GM18873 (cell line): ENCODE measurements at regions not wholly inside any gene's neighbourhood (a gene's known extent, or its start where the extent isn't known, plus 50 kb on each side); places are given as distances from the start of the nearest gene placed in this dataset.

Experiments
- ATAC-seq: cut with Tn5 transposase; IDR thresholded peaks from one replicate; pipeline ENCODE4 v1.9.1; 2021; ENCODE audit warnings: mild to moderate bottlenecking, moderate library complexity, moderate number of reproducible peaks; ENCODE audit not compliant: unreplicated experiment, low FRiP score

- ATAC-seq = no peak
These were observed 1356.6 kb upstream of the ADGRL2 start for GRCh38 chr1:80444171-80444570.

DNA sequence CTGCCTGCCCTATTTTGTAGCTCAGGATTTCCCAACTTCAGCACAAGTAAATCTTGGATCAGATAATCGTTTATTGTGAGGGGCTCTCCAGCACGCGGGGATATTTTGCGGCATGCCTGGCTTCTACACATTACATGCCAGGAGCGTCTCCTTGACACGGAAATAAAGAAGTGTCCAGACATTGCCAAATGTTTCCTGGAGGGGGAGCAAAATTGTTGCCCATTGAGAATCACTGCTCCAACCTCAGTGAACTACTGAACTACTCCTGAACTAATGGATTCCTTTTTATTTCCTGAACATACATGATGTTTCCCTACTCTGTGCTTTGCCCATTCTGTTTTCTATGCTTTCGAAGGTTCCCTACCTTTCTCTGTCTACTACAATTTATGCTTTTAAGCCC, 1359.1 kb upstream of the ADGRL2 start:
- no peak for ATAC-seq

- ATAC-seq = no peak
These were observed 1363.9 kb upstream of the ADGRL2 start for GRCh38 chr1:80436851-80437250.

- ATAC-seq = no peak
These were observed 1372.9 kb upstream of the ADGRL2 start for GRCh38 chr1:80427881-80428280.

- no peak for ATAC-seq
These were observed 1376.5 kb upstream of the ADGRL2 start for GRCh38 chr1:80424249-80424648.

DNA sequence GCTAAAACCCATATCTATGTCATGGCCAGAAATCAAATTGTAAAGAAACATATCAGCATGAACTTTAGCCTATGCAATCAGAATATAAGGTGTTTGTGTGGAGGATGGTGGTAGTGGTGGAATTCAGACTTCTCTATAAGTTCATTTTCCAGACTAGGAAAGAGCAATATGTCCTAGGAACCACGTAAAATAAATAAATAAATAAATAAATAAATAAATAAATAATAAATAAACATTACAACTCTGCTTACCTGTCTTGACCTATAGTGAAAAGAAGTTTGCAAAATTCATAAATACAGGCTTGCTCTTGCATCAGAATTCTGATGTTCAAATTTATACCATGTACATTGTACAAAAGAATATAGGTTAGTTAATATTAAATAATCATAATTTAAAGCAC, 1382.6 kb upstream of the ADGRL2 start:
- ATAC-seq = no peak

DNA sequence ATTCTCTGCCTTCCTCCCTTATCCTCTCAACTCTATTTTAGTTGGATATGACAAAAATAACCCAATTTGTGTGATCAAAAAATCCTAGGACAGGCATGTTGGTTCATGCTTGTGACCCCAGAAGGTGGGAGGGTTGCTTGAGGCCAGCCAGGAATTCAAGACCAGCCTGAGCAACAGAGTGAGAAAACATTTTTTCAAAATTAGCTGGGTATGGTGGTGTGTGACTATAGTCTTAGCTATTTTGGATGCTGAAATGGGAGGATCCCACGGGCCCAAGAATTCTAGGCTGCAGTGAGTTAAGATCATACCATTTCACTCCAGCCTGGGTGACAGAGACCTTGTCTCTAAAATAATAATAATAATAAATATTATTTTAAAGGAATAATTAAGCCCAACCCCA, 1383.1 kb upstream of the ADGRL2 start:
- no peak for ATAC-seq

DNA sequence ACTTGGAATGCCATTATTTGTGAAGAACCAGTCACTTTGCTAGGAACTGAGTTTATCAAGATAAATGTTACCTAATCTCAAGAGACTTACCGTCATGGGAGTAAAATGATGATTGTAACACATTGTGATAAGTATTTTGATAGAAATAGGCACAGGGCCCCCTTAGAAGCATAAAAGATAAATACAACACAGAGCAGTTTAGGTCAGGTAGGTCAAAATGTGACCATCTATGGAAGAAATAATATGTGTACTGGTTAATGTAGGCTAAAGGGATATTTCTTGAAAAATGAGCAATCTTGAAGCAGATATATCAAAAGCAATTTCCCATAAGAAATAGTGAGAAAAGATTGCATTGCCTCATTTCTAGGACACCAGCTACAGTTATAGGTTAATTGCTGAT, 1386.8 kb upstream of the ADGRL2 start:
- ATAC-seq = no peak

DNA sequence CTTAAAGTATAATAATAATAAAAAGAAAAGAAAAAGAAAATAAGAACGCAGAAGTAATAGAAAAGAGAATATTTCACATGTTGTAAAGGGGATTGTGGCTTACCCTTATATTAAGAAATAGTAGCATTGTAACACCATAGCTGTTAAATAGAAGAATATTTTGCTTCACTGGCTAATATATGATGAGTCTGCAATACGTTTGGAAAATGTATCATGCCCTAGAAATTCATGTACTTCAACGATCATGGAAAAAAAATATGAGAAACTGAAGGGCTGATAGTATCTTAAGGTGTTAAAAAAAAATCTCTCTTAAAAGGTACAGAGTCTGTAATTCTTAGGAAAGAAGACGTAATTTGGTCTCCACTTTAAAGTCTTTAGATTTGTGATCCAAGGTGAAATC, 1390.5 kb upstream of the ADGRL2 start:
- ATAC-seq = no peak

DNA sequence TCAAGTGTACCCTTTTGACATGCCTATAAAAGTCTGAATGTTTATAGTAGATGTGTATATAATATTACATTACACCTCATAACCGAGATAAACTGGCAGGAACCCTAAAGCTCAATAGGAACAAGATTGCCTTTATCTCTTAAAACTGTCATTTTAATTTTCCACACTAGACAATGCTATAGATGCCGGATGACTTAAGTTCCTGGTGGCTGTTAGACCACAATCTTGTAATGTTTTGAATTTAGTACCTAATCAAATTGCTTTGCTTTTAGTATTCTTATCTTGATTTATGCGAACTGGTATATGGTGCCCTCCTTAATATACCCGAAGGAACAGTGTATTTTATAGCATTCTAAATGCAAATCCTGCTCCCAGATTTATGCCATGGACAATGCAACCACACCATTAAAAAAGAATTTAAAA, 1397.0 kb upstream of the ADGRL4 start:
- ATAC-seq = no peak

GRCh38 chr1:80402625-80403024, 1396.1 kb upstream of the ADGRL4 start:
- ATAC-seq = no peak

GRCh38 chr1:80401757-80402156, 1395.2 kb upstream of the ADGRL4 start:
- ATAC-seq = no peak

DNA sequence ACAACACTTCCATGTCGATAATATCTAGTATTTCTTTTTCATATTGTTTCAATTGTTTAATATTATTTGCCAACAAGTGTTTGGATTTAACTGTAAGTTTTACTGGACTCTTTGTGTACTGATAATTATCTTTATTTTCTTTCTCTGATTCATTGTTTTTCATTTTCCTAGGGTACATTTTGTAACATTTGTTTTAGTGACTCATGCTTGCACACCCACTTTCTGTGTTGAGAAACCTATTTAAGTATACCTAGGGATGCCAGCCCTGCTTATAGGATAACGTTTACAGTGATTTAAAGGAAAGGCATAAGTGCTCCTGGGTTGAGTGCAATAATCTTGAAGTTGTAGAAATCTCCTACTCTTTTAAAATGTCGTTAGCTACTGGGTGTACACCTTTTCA, 1386.0 kb upstream of the ADGRL4 start:
- ATAC-seq = no peak

DNA sequence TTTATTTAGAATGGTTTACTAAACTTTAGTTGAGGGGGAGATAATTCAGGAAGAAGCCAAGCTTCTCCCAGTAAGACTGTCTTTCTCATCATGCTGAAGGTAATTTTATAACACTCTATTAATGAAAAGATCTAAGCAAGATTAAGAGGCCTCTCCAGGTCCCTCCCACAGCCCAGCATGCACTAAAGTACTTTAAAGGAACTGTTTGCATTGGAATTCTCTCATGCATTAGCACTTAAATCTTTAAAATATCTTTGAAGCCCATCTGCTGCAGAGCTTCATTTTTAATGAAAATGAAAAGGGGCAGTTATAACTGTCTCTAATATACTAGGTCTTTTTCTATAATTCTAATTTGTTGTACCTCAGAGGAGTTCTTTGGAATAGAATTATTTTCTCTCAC, 1379.1 kb upstream of the ADGRL4 start:
- ATAC-seq = no peak

- ATAC-seq = no peak
These were observed 1378.4 kb upstream of the ADGRL4 start for GRCh38 chr1:80384959-80385358.

DNA sequence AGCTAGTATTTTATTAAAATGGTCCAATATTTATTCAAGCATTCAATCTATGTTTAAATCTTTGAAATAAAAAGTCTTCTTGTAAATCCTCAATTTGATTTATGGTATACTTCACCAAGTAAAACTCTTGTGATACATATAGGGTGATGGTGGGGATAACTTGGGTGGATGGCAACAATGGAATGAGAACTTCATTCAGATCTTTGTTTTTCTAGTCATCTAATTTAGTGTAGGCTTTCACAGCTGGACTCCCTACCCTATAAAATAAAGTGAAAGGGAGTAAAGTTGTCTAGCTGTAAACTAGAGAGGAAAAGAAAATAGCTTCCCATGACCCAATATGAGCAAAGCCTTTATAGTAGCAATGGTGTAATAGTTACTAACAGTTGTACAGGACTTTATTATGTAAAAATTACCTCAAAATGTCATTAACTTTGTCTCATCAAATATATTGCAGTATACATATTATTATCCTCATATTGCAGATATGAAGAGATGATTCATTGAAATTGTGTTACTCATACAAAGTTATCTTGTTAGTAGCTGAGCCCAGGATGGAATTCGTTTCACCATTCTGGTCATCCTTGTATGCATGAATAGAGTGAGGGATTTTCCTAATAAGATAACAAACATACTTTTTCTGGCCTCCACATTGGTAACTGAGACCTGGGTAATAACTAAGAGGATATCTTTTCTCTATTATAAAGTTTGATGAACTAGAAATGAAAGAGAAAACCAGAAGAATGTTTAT, 1377.7 kb upstream of the ADGRL4 start:
- ATAC-seq = no peak

GRCh38 chr1:80375662-80376061, 1369.1 kb upstream of the ADGRL4 start:
- ATAC-seq = no peak

DNA sequence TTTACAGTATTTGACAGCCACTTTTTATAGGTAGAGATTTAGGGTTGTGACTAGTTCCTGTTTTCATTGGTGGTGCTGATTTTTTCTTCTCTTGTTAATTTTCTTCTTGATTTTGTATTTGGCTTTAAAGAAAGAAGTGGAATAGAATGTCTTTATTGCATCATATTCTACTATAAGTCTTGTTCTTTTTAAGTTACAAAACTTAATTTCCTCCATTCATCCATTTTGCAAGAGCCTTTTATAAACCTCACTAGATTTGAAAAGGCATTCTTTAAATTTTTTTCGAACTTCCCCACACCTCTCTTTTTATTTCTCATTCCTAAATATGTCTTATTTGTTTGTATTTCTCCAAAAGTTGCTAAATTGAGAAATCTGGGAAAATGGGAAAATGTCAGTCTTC, 1368.6 kb upstream of the ADGRL4 start:
- ATAC-seq = no peak

- no peak for ATAC-seq
These were observed 1363.2 kb upstream of the ADGRL4 start for GRCh38 chr1:80369780-80370179.

DNA sequence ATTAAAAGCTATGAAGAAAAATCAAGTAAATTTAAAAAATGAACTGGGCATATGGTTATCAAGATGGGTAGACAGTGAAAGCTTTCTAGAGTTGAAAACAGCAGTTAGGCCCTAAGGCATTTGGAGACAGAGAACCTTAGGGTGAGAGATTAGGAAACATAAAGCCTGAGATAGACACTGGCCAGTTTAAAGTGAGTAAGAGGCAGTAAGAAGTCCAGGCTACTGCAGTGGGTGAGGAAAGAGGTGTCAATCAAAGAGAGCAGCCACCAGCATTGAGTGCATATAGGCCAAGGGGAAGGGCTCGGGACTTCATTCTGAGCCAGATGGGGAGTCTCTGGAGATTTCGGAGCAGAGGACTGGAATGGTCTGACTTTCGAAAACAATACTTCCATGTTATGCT, 1360.5 kb upstream of the ADGRL4 start:
- no peak for ATAC-seq

DNA sequence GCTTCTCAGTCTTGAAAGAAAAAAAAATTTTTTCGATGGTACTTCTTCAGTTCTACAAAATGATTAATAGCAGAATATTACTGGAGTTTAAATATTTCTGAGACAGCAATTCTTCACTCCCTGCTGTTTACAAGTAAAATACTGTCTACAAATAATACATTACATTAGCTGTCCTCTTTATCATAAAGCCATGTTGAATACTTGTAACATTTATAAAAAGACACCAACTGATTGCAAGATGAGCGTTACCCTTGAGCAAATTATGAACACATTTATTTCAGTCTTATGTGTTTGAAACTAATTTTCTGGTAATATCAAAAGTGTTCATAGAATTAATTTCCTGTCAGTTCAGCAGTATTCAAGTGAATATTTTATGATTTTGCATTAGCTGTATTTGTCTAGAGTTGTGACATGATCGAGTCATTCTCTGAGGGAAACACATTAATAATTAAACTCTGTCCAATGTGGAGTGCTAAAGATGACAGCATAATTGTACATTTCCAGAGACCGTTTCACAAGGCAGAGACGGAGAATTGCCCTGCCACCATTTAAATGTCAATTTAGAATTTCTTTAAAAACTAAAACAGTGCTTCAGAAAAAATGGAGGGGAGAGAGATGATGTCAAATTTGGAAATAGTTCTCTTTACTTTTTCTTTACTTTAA, 1359.0 kb upstream of the ADGRL4 start:
- ATAC-seq = no peak
